K562 (cell line): ENCODE measurements at regions not wholly inside any gene's neighbourhood (a gene's known extent, or its start where the extent isn't known, plus 50 kb on each side); places are given as distances from the start of the nearest gene placed in this dataset.

Experiments
- ATAC-seq: fragments of 200-7000 bp; cut with Tn5 transposase; 3 replicates; pipeline ENCODE4 v1.9.1; 2020; ENCODE audit warnings: moderate library complexity
- BruUV-seq: library from RNA; stranded (reverse); fragments of 400-500 nt; replicated peaks from 2 replicates; lab custom pipeline; 2021; lab: Mats Ljungman, UMichigan
- CTCF ChIA-PET: fragments of 300-600 bp; formaldehyde crosslinking; extraction: SDS; loops from one replicate; lab custom pipeline; 2021; ENCODE audit warnings: low intra/inter-chr PET ratio; lab: Yijun Ruan, JAX
- POLR2A ChIA-PET: fragments of 300-600, 350-650 bp; sonication (Branson Sonifier 250); formaldehyde crosslinking; extraction: SDS; loops from one replicate; lab custom pipeline; 2021; ENCODE audit warnings: antibody characterized with exemption, inconsistent platforms; lab: Yijun Ruan, JAX
- DNase-seq, 4 experiments: peaks; one replicate each; pipeline versions ENCODE4 v3.0.0 to v3.0.0-alpha.2; 2011 to 2018; ENCODE audit warnings: low spot score in 3 of 4, mixed read lengths in 3 of 4; ENCODE audit errors: extremely low read depth in 1 of 4
- FAIRE-seq: peaks from 2 replicates; lab custom pipeline; 2011; peaks lifted over from hg19 to GRCh38; lab: Jason Lieb, UNC
- H2AFZ ChIP-seq: 2 replicates; pipeline ENCODE4 v1.6.0; 2011; ENCODE audit warnings: low read depth, low read length, control low read depth, inconsistent platforms
- H3K27ac ChIP-seq: fragments of 200-600 bp; 3 replicates; pipeline ENCODE4 v1.8.0; 2011; ENCODE audit warnings: low read depth, mild to moderate bottlenecking, control low read depth, inconsistent platforms, low read length, moderate library complexity, mixed read lengths; ENCODE audit errors: extremely low read depth
- H3K27me3 ChIP-seq, 2 experiments: fragments of 300-600 bp in 1 of 2; 2 replicates in 1 of 2; 3 replicates in 1 of 2; pipeline versions ENCODE4 v1.6.0 to v1.8.0; 2011; ENCODE audit warnings: inconsistent platforms in 2 of 2, low read length in 2 of 2, mild to moderate bottlenecking in 1 of 2, mixed read lengths in 1 of 2, moderate library complexity in 1 of 2; ENCODE audit not compliant: control insufficient read depth in 2 of 2, insufficient read depth in 2 of 2
- H3K36me3 ChIP-seq: fragments of 300-600 bp; 3 replicates; pipeline ENCODE4 v1.8.0; 2011; ENCODE audit warnings: mild to moderate bottlenecking, low read length, inconsistent platforms; ENCODE audit not compliant: control insufficient read depth, insufficient read depth
- H3K4me1 ChIP-seq, 2 experiments: fragments of 200-600 bp in 1 of 2; replicated peaks in 1 of 2; 2 replicates in 1 of 2; 3 replicates in 1 of 2; pipeline versions ENCODE4 v1.5.1 to v1.8.0; 2011; ENCODE audit warnings: inconsistent platforms in 2 of 2, low read length in 2 of 2, mild to moderate bottlenecking in 1 of 2, mixed read lengths in 1 of 2, moderate library complexity in 1 of 2; ENCODE audit not compliant: control insufficient read depth in 2 of 2, insufficient read depth in 2 of 2
- H3K4me2 ChIP-seq: 2 replicates; pipeline ENCODE4 v1.6.1; 2011; ENCODE audit warnings: low read length, control low read depth, inconsistent platforms, mixed read lengths; ENCODE audit not compliant: insufficient read depth
- H3K4me3 ChIP-seq: fragments of 200-600 bp; sonication (generic), shearing (Covaris generic); 2 replicates; pipeline ENCODE4 v1.5.1; 2016; ENCODE audit warnings: control low read depth, inconsistent platforms
- H3K79me2 ChIP-seq: fragments of 200-600 bp; 3 replicates; pipeline ENCODE4 v1.8.0; 2011; ENCODE audit warnings: low read length, inconsistent platforms; ENCODE audit not compliant: control insufficient read depth, insufficient read depth
- H3K9ac ChIP-seq, 2 experiments: 2 replicates each; pipeline versions ENCODE4 v1.6.0 to v1.6.1; 2011; ENCODE audit warnings: low read depth in 2 of 2, low read length in 2 of 2, control low read depth in 1 of 2, inconsistent platforms in 1 of 2, mild to moderate bottlenecking in 1 of 2, mixed read lengths in 1 of 2; ENCODE audit not compliant: insufficient read depth in 1 of 2
- H3K9me1 ChIP-seq: one replicate; pipeline ENCODE4 v1.6.0; 2011; ENCODE audit warnings: inconsistent platforms, mild to moderate bottlenecking, low read length, moderate library complexity; ENCODE audit not compliant: control insufficient read depth, insufficient read depth
- H3K9me3 ChIP-seq: replicated peaks from 2 replicates; pipeline ENCODE4 v1.5.1; 2011; ENCODE audit warnings: low read depth, low read length, inconsistent platforms; ENCODE audit not compliant: control insufficient read depth, insufficient read depth
- H4K20me1 ChIP-seq: replicated peaks from 2 replicates; pipeline ENCODE4 v1.6.1; 2011; ENCODE audit warnings: low read length, inconsistent platforms, mixed read lengths; ENCODE audit not compliant: control insufficient read depth, insufficient read depth
- EP300 ChIP-seq: IDR thresholded peaks from 2 replicates; pipeline ENCODE4 v1.6.1; 2012; ENCODE audit warnings: low read length, improper control_type of control experiment
- HMGN3 ChIP-seq: IDR thresholded peaks from 2 replicates; pipeline ENCODE4 v1.6.1; 2011; ENCODE audit warnings: borderline replicate concordance, low read depth, mild to moderate bottlenecking, mixed read lengths, low read length; ENCODE audit not compliant: insufficient read length; ENCODE audit errors: extremely low read depth
- HNRNPK ChIP-seq: fragments of 200-400 bp; formaldehyde crosslinking; IDR thresholded peaks from one replicate; pipeline ENCODE4 v1.6.1; 2018; ENCODE audit warnings: mild to moderate bottlenecking, low read depth, low read length; ENCODE audit not compliant: poor library complexity, severe bottlenecking
- NR0B1 ChIP-seq: fragments of 450-650 bp; IDR thresholded peaks from one replicate; pipeline ENCODE4 v1.6.1; 2018; ENCODE audit warnings: mild to moderate bottlenecking, moderate library complexity; ENCODE audit not compliant: partially characterized antibody
- PML ChIP-seq: IDR thresholded peaks from 2 replicates; pipeline ENCODE4 v1.6.1; 2012; ENCODE audit warnings: low read length, inconsistent platforms
- RFX7 ChIP-seq: fragments of 250-450 bp; sonication (Bioruptor Pico); IDR thresholded peaks from 2 replicates; pipeline ENCODE4 v1.5.1; 2021; ENCODE audit warnings: mild to moderate bottlenecking
- ZBTB49 ChIP-seq: sonication (generic); formaldehyde crosslinking; IDR thresholded peaks from 2 replicates; pipeline ENCODE4 v1.8.0; 2022; ENCODE audit warnings: missing genetic modification reagents, mild to moderate bottlenecking, borderline replicate concordance
- ZNF165 ChIP-seq: fragments of 250-450 bp; sonication (Bioruptor Pico); IDR thresholded peaks from 2 replicates; pipeline ENCODE4 v1.4.0; 2020; ENCODE audit warnings: borderline replicate concordance
- ZSCAN32 ChIP-seq: fragments of 450-650 bp; formaldehyde crosslinking; IDR thresholded peaks from 2 replicates; pipeline ENCODE4 v1.4.0; 2020; ENCODE audit warnings: mild to moderate bottlenecking, moderate library complexity
- WGBS: fragments of 100-300 bp; shearing (Covaris generic); methylation state at CpG from one replicate; pipeline ENCODE4 v1.1.6; 2016; ENCODE audit warnings: low coverage, mixed read lengths; ENCODE audit not compliant: insufficient coverage; ENCODE audit errors: missing lambda C conversion rate; 5-methylcytosine and 5-hydroxymethylcytosine counted together
- in situ Hi-C: fragments of 300-500 bp; cut with MboI; formaldehyde crosslinking; loops from 4 replicates; pipeline ENCODE4 v1.15.0; 2018; ENCODE audit warnings: inconsistent platforms, mixed read lengths
- intact Hi-C: fragments of 100-400 bp; cut with micrococcal nuclease; formaldehyde crosslinking; loops from 2 replicates; pipeline ENCODE4 v1.14.2; 2022
- TF ChIP-seq, protein P1 (sequence below): fragments of 450-650 bp; IDR thresholded peaks from 2 replicates; pipeline ENCODE4 v1.6.1; 2018; ENCODE audit not compliant: partially characterized antibody
- TF ChIP-seq, protein P2 (sequence below), 2 experiments: fragments of 450-650 bp; IDR thresholded peaks; 2 replicates each; pipeline ENCODE4 v1.6.1; 2016

DNA sequence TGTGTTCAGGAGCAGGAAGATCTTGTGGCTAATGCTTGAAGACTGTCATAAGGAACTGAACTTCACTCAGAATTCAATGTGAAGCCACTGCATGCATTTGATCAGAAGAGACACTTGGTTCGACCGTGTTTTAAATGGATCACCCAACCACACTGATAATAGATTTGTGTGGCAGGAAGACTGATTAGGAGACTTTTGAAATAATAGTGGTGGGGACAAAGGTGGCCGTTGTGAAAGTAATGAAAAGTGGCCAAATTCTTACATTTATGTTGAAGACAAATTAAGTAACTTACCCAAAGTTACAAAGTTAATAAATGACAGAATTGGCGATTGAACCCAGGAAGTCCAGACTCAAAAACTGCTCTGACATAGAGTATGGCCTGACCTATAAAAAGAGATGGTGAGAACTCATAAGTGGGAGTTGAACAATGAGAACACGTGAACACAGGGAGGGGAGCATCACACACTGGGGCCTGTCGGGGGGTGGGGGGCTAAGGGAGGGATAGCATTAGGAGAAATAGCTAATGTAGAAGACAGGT lies 286.9 kb upstream of the DNAJC19 start:
- BruUV-seq, result no TSS peak
- Histone ChIP-seq H4K20me1 (no peaks in the 10 kb centered on the region), H3K9me1 (no peaks in the 10 kb centered on the region), H3K9me3 (no peaks in the 10 kb centered on the region; the same call in 1 of the 2 replicates), H3K27me3 (no peaks in the 10 kb centered on the region), H3K36me3 (no peaks in the 10 kb centered on the region), H2AFZ (no peak overlapping the region), H3K4me1 (no peaks in the 10 kb centered on the region), H3K79me2 (no peaks in the 10 kb centered on the region), H3K4me2 (no peak overlapping the region), H3K4me3 (no peak overlapping the region), H3K27ac (no peak overlapping the region), H3K9ac (no peak overlapping the region)
- intact Hi-C loops, result no loop called here
- ATAC-seq, result no peak
- 0% methylated on average over 4 of the region's 6 CpGs for WGBS
- ChIA-PET CTCF (no interaction called here), POLR2A (no interaction called here)
- DNase-seq, result no peak
- no peak for FAIRE-seq
- in situ Hi-C loops, result no loop called here
- TF ChIP-seq, protein P1, sequence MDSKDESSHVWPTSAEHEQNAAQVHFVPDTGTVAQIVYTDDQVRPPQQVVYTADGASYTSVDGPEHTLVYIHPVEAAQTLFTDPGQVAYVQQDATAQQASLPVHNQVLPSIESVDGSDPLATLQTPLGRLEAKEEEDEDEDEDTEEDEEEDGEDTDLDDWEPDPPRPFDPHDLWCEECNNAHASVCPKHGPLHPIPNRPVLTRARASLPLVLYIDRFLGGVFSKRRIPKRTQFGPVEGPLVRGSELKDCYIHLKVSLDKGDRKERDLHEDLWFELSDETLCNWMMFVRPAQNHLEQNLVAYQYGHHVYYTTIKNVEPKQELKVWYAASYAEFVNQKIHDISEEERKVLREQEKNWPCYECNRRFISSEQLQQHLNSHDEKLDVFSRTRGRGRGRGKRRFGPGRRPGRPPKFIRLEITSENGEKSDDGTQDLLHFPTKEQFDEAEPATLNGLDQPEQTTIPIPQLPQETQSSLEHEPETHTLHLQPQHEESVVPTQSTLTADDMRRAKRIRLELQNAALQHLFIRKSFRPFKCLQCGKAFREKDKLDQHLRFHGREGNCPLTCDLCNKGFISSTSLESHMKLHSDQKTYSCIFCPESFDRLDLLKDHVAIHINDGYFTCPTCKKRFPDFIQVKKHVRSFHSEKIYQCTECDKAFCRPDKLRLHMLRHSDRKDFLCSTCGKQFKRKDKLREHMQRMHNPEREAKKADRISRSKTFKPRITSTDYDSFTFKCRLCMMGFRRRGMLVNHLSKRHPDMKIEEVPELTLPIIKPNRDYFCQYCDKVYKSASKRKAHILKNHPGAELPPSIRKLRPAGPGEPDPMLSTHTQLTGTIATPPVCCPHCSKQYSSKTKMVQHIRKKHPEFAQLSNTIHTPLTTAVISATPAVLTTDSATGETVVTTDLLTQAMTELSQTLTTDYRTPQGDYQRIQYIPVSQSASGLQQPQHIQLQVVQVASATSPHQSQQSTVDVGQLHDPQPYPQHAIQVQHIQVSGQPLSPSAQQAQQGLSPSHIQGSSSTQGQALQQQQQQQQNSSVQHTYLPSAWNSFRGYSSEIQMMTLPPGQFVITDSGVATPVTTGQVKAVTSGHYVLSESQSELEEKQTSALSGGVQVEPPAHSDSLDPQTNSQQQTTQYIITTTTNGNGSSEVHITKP, result no peak
- TF ChIP-seq RFX7 (CRISPR knock-in tag), result no peak
- no peak for TF ChIP-seq ZNF165 (CRISPR knock-in tag)
- TF ChIP-seq, protein P2, sequence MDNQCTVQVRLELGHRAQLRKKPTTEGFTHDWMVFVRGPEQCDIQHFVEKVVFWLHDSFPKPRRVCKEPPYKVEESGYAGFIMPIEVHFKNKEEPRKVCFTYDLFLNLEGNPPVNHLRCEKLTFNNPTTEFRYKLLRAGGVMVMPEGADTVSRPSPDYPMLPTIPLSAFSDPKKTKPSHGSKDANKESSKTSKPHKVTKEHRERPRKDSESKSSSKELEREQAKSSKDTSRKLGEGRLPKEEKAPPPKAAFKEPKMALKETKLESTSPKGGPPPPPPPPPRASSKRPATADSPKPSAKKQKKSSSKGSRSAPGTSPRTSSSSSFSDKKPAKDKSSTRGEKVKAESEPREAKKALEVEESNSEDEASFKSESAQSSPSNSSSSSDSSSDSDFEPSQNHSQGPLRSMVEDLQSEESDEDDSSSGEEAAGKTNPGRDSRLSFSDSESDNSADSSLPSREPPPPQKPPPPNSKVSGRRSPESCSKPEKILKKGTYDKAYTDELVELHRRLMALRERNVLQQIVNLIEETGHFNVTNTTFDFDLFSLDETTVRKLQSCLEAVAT (IDR thresholded peaks at IDR 0.05), result no peak
- no peak for TF ChIP-seq EP300
- no peak for TF ChIP-seq ZSCAN32
- no peak for TF ChIP-seq ZBTB49 (CRISPR knock-in tag)
- TF ChIP-seq HNRNPK, result no peak
- TF ChIP-seq HMGN3, result no peak
- no peak for TF ChIP-seq NR0B1
- no peak for TF ChIP-seq PML
